ENCODE measurements at regions not wholly inside any gene's neighbourhood (a gene's known extent, or its start where the extent isn't known, plus 50 kb on each side); places are given as distances from the start of the nearest gene placed in this dataset.

- TF ChIP-seq ZNF565 (CRISPR knock-in tag; conservative IDR thresholded peaks at IDR 0.05; ENCODE audit: low read depth) (no peak), CREB5 (CRISPR knock-in tag; IDR thresholded peaks at IDR 0.05; ENCODE audit: low read depth) (no peak), RARB (CRISPR knock-in tag; IDR thresholded peaks at IDR 0.05) (no peak), ZNF8 (CRISPR knock-in tag; IDR thresholded peaks at IDR 0.05) (no peak), CSRNP3 (CRISPR knock-in tag; IDR thresholded peaks at IDR 0.05) (no peak), ZNF70 (CRISPR knock-in tag; IDR thresholded peaks at IDR 0.05) (no peak), POU6F1 (CRISPR knock-in tag; IDR thresholded peaks at IDR 0.05; ENCODE audit: borderline replicate concordance, low read depth) (no peak), BACH2 (CRISPR knock-in tag; IDR thresholded peaks at IDR 0.05; ENCODE audit: borderline replicate concordance) (no peak), PPARA (CRISPR knock-in tag; IDR thresholded peaks at IDR 0.05; ENCODE audit: borderline replicate concordance) (no peak), SNAI2 (CRISPR knock-in tag; IDR thresholded peaks at IDR 0.05) (no peak), TCF4 (CRISPR knock-in tag; IDR thresholded peaks at IDR 0.05; ENCODE audit: borderline replicate concordance) (no peak), ZC3H10 (CRISPR knock-in tag; IDR thresholded peaks at IDR 0.05) (no peak), ARNTL (CRISPR knock-in tag; IDR thresholded peaks at IDR 0.05; ENCODE audit: borderline replicate concordance, low read depth) (no peak)
These were observed 403.0 kb upstream of the SPTLC3 start for GRCh38 chr20:12605751-12606150.
